ENCODE measurements at regions not wholly inside any gene's neighbourhood (a gene's known extent, or its start where the extent isn't known, plus 50 kb on each side); places are given as distances from the start of the nearest gene placed in this dataset.

- DNase-seq (ENCODE audit: insufficient read length, low spot score): no peak
- FAIRE-seq: no peak
These were observed 99.1 kb upstream of the RGS4 start for GRCh38 chr1:162970021-162970420.

GRCh38 chr1:162966613-162967012 is 102.5 kb upstream of the RGS4 start:
- no peak for FAIRE-seq
- DNase-seq (ENCODE audit: insufficient read length, low spot score): no peak

GRCh38 chr1:162964901-162965300 is 103.9 kb upstream of the CCDC190 start:
- no peak for DNase-seq (ENCODE audit: insufficient read length, low spot score)

GRCh38 chr1:162956922-162957321 is 95.9 kb upstream of the CCDC190 start:
- FAIRE-seq: no peak

More at GRCh38 chr1:162964901-162965300, 103.9 kb upstream of the CCDC190 start:
- no peak for FAIRE-seq

GRCh38 chr1:162954824-162955223 is 93.8 kb upstream of the CCDC190 start:
- no peak for DNase-seq (ENCODE audit: insufficient read length, low spot score)
- no peak for FAIRE-seq

More at GRCh38 chr1:162956922-162957321, 95.9 kb upstream of the CCDC190 start:
- DNase-seq (ENCODE audit: insufficient read length, low spot score): no peak

GRCh38 chr1:162952956-162953355 is 92.0 kb upstream of the CCDC190 start:
- no peak for DNase-seq (ENCODE audit: insufficient read length, low spot score)
- no peak for FAIRE-seq

GRCh38 chr1:162951553-162952315 is 90.8 kb upstream of the CCDC190 start:
- peak; percentile 5 for DNase-seq (ENCODE audit: insufficient read length, low spot score)
- FAIRE-seq: peak; percentile 85

GRCh38 chr1:162950187-162950586 is 89.2 kb upstream of the CCDC190 start:
- DNase-seq (ENCODE audit: insufficient read length, low spot score) (no peak), FAIRE-seq (no peak)

- FAIRE-seq (no peak), DNase-seq (ENCODE audit: insufficient read length, low spot score) (no peak)
These were observed 85.7 kb upstream of the CCDC190 start for GRCh38 chr1:162946701-162947100.

GRCh38 chr1:162944974-162945674 is 84.1 kb upstream of the CCDC190 start:
- FAIRE-seq (no peak), DNase-seq (ENCODE audit: insufficient read length, low spot score) (no peak)

GRCh38 chr1:162943622-162944021 is 82.6 kb upstream of the CCDC190 start:
- DNase-seq (ENCODE audit: insufficient read length, low spot score) (no peak), FAIRE-seq (no peak)

GRCh38 chr1:162942916-162943559 is 82.1 kb upstream of the CCDC190 start:
- DNase-seq (ENCODE audit: insufficient read length, low spot score) (no peak), FAIRE-seq (no peak)

- DNase-seq (ENCODE audit: insufficient read length, low spot score): no peak
- no peak for FAIRE-seq
These were observed 80.0 kb upstream of the CCDC190 start for GRCh38 chr1:162941024-162941423.

- no peak for FAIRE-seq
- DNase-seq (ENCODE audit: insufficient read length, low spot score): no peak
These were observed 78.1 kb upstream of the CCDC190 start for GRCh38 chr1:162939035-162939434.

GRCh38 chr1:162937716-162938395 is 76.9 kb upstream of the CCDC190 start:
- no peak for FAIRE-seq
- DNase-seq (ENCODE audit: insufficient read length, low spot score): no peak

- no peak for FAIRE-seq
- no peak for DNase-seq (ENCODE audit: insufficient read length, low spot score)
These were observed 70.1 kb upstream of the CCDC190 start for GRCh38 chr1:162930976-162931560.

GRCh38 chr1:162930532-162930931 is 69.6 kb upstream of the CCDC190 start:
- FAIRE-seq: no peak
- DNase-seq (ENCODE audit: insufficient read length, low spot score): no peak

- DNase-seq (ENCODE audit: insufficient read length, low spot score) (no peak), FAIRE-seq (no peak)
These were observed 68.2 kb upstream of the CCDC190 start for GRCh38 chr1:162929177-162929576.

- DNase-seq (ENCODE audit: insufficient read length, low spot score): no peak
These were observed 67.2 kb upstream of the CCDC190 start for GRCh38 chr1:162928141-162928540.

GRCh38 chr1:162927421-162927820 is 66.4 kb upstream of the CCDC190 start:
- FAIRE-seq (no peak), DNase-seq (ENCODE audit: insufficient read length, low spot score) (no peak)

More at GRCh38 chr1:162928141-162928540, 67.2 kb upstream of the CCDC190 start:
- FAIRE-seq: no peak

- FAIRE-seq: no peak
- DNase-seq (ENCODE audit: insufficient read length, low spot score): no peak
These were observed 65.9 kb upstream of the CCDC190 start for GRCh38 chr1:162926906-162927305.
